BLaER1 (cell line): ENCODE measurements at regions not wholly inside any gene's neighbourhood (a gene's known extent, or its start where the extent isn't known, plus 50 kb on each side); places are given as distances from the start of the nearest gene placed in this dataset.

Source experiments
- H3K27ac ChIP-seq: shearing (Covaris generic); formaldehyde crosslinking; 2 replicates; pipeline ENCODE4 v1.8.1; 2022
- H3K27me3 ChIP-seq: shearing (Covaris generic); formaldehyde crosslinking; 2 replicates; pipeline ENCODE4 v1.8.1; 2022
- H3K36me3 ChIP-seq: shearing (Covaris generic); formaldehyde crosslinking; 2 replicates; pipeline ENCODE4 v1.8.1; 2022
- H3K4me1 ChIP-seq: shearing (Covaris generic); formaldehyde crosslinking; 2 replicates; pipeline ENCODE4 v1.8.1; 2022
- H3K4me2 ChIP-seq: shearing (Covaris generic); formaldehyde crosslinking; 2 replicates; pipeline ENCODE4 v1.8.1; 2022
- H3K4me3 ChIP-seq: shearing (Covaris generic); formaldehyde crosslinking; 2 replicates; pipeline ENCODE4 v1.8.1; 2022
- H3K9ac ChIP-seq: shearing (Covaris generic); formaldehyde crosslinking; 2 replicates; pipeline ENCODE4 v1.8.1; 2022
- H3K9me3 ChIP-seq: shearing (Covaris generic); formaldehyde crosslinking; 2 replicates; pipeline ENCODE4 v1.8.1; 2022
- H4K20me1 ChIP-seq: shearing (Covaris generic); formaldehyde crosslinking; 2 replicates; pipeline ENCODE4 v1.8.1; 2022
- Cebpa-rat ChIP-seq: shearing (Covaris generic); IDR thresholded peaks from 2 replicates; pipeline ENCODE4 v1.8.1; 2022

DNA sequence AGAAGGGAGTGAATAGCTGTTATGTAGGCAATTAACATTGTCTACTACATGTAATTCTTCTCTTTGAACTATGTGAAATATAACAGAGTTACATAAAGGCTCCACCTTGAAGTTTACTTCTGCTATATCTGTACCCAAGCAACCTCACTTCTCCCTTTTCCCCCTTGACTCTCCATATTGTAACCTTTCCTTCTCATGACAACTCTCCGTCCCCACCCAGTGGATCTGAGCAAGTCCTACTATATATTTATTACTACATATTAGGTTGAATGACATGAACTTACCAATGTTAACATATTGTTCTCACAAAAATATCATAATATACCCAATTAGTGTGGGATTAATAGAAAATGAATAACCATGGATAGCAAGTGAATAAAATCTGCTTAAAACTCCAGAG is 93.2 kb upstream of the ATP8A1 start:
- no peaks in the 10 kb centered on the region for H3K9me3 ChIP-seq
- no peak overlapping the region for H3K4me2 ChIP-seq
- H3K4me1 ChIP-seq, result no peaks in the 10 kb centered on the region
- H4K20me1 ChIP-seq, result no peaks in the 10 kb centered on the region
- no peaks in the 10 kb centered on the region for H3K27me3 ChIP-seq
- no peak overlapping the region for H3K9ac ChIP-seq
- TF ChIP-seq Cebpa-rat, result no peak
- no peak overlapping the region for H3K4me3 ChIP-seq
- no peak overlapping the region for H3K27ac ChIP-seq
- no peaks in the 10 kb centered on the region for H3K36me3 ChIP-seq

DNA sequence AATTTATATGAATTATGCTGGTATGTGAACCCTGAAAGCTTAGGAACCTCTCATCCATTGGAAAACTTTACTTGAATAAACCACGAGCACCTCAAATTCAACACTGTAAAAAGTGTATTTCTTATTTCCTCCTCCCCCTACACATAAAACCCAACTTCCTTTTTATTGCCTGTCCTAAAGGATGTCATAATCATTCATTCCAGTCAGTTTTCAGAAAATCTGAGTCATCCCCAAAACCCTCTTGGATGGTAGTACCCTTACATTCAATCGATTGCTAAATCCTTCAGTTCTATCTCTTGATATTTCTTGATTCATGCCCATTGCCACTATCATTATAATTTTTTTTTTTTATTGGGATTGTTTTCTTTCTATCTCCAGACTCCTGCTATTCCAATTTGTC is 91.1 kb upstream of the ATP8A1 start:
- H3K4me2 ChIP-seq, result no peak overlapping the region
- no peak for TF ChIP-seq Cebpa-rat
- H3K9ac ChIP-seq, result no peak overlapping the region

DNA sequence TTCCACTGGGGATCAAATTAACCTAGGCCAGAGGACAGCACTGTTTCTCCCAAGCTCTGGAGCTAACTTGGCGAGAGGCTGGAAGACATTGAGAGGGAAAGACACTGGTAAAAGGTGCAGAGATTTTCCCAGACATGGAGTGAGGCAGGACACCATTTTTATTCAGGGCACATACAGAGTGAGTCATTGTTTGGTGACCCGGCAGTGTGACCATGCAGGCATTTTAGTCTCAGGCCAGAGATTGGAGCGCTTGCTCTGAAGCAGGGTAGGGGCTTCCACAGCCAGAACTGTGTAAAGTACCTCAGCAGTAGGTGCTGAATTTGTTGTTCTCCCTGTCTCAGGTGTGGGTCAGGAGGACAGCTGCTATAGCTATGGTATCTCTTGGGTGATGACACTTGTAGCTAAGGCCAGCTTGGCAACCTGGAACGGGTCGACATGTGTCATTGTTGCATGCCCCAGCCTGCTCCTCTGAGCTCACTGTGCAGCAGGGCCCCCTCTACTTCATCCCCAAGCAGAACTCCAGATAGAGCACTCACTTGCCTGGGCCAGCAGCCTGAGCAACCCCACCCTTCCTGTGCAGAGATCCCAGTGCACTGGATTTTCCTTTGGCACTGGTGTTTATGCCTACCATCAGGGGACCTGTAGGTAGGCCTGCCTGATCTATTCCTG is 79.8 kb upstream of the ATP8A1 start:
- TF ChIP-seq Cebpa-rat, result no peak
- Histone ChIP-seq H3K9ac (no peak overlapping the region), H4K20me1 (no peaks in the 10 kb centered on the region), H3K27me3 (no peaks in the 10 kb centered on the region), H3K36me3 (no peaks in the 10 kb centered on the region), H3K27ac (no peak overlapping the region), H3K4me1 (no peaks in the 10 kb centered on the region), H3K4me2 (no peak overlapping the region), H3K9me3 (no peaks in the 10 kb centered on the region), H3K4me3 (no peak overlapping the region)

More for the DNA sequence above, 91.1 kb upstream of the ATP8A1 start:
- Histone ChIP-seq H3K4me3 (no peak overlapping the region), H3K27ac (no peak overlapping the region), H3K36me3 (no peaks in the 10 kb centered on the region), H4K20me1 (no peaks in the 10 kb centered on the region), H3K9me3 (no peaks in the 10 kb centered on the region), H3K27me3 (no peaks in the 10 kb centered on the region), H3K4me1 (no peaks in the 10 kb centered on the region)

DNA sequence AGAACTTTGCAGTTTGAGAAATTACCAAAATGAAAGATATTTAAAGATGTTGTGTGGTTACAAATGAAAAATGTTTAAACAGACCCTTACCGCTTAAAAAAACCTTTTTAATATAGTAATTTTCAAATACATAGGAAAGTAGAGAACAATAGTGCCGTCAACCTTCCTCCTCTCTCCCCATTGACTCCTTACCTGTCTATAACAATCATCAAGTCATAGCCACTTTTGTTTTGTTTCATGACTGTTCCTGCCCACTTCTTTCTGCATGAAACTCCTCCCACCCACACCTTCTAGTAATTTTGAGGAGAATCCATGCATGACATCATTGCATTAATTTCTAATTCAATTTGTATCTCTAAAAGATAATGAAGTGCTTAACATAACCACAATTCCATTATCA is 76.5 kb upstream of the ATP8A1 start:
- H3K4me3 ChIP-seq, result no peak overlapping the region
- H4K20me1 ChIP-seq, result no peaks in the 10 kb centered on the region
- H3K9ac ChIP-seq, result no peak overlapping the region
- peaks cover 10% of the 10 kb centered on the region for H3K9me3 ChIP-seq
- H3K4me2 ChIP-seq, result no peak overlapping the region
- no peak for TF ChIP-seq Cebpa-rat
- no peaks in the 10 kb centered on the region for H3K4me1 ChIP-seq
- no peaks in the 10 kb centered on the region for H3K27me3 ChIP-seq
- no peaks in the 10 kb centered on the region for H3K36me3 ChIP-seq
- H3K27ac ChIP-seq, result no peak overlapping the region

DNA sequence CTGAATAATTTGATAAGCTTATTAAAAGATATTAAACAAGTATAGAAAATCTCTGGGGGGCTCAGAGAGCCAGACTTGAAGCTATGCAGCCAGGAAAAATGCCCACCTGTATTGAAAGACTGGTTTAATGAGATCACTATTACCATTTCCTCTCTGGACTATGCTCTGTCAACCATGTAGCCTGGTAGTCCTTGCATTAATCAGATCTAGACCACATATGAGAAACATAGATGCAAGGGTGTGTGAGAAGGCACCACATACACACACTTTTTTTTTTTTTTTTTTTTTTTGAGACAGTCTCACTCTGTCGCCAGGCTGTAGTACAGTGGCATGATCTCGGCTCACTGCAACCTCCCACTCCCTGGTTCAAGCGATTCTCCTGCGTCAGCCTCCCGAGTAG is 75.9 kb upstream of the ATP8A1 start:
- Histone ChIP-seq H3K9me3 (peaks cover 10% of the 10 kb centered on the region), H4K20me1 (no peaks in the 10 kb centered on the region), H3K4me1 (no peaks in the 10 kb centered on the region), H3K9ac (no peak overlapping the region), H3K4me3 (no peak overlapping the region), H3K27ac (no peak overlapping the region), H3K36me3 (no peaks in the 10 kb centered on the region), H3K4me2 (no peak overlapping the region), H3K27me3 (no peaks in the 10 kb centered on the region)
- TF ChIP-seq Cebpa-rat, result no peak

DNA sequence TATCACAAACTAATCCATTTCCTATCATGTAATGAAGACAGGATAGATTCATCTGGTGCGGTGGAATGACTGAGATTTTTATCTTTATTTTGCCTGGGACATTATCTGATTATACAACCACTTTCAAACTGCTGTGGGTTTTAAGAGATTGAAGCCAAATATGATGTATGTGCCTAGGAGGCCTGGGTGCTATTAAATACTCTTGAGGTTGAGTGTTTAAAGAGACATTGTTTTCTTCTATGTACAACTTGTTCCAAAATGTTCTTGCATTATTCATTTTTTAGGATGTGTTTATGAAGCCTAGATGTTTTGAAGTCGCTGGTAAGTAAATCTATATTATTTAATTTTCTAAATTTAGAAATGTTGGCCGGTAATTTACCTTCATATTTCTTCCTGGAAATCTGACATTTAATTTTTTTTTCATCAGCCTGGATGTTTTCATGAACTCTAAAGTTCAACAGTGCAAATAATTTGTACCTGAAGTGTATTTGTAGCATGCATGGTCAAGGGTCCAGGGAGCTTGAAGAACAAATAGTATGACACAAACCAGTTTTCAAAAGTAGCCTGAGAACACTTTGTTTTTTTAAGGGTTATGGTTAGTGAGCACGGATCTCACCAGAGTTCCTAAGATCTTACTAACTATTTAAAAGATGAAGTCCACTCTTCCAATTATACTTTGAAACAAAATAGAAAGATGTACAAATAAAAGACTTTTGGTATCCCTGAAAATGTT is 72.8 kb upstream of the ATP8A1 start:
- H3K4me1 ChIP-seq, result no peaks in the 10 kb centered on the region
- peaks cover 10% of the 10 kb centered on the region for H3K9me3 ChIP-seq
- no peak overlapping the region for H3K4me3 ChIP-seq
- no peak for TF ChIP-seq Cebpa-rat
- no peak overlapping the region for H3K9ac ChIP-seq
- H3K4me2 ChIP-seq, result no peak overlapping the region
- H4K20me1 ChIP-seq, result no peaks in the 10 kb centered on the region
- no peaks in the 10 kb centered on the region for H3K36me3 ChIP-seq
- H3K27ac ChIP-seq, result no peak overlapping the region
- no peaks in the 10 kb centered on the region for H3K27me3 ChIP-seq

DNA sequence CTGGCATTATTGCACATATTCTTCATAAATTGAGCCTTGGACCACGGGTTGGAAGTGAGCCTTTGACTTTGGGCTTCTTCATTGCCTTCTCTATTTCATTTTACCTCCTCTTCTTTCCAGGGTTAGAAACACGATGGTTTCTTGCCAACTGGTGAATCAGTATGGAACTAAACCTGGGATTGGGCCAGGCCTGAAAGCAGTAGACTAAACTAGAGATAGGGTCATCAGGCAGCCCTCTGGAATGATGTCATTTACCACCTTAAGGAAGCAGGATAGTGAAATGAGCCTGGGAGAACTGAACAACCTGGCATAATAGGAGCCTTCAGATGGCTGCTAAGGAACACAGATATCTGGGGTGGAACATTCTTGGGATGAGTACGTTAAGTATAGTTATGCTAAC is 67.5 kb upstream of the ATP8A1 start:
- Histone ChIP-seq H3K27me3 (no peaks in the 10 kb centered on the region), H3K9me3 (peaks cover 9% of the 10 kb centered on the region), H3K4me3 (no peak overlapping the region), H3K36me3 (no peaks in the 10 kb centered on the region), H3K9ac (no peak overlapping the region), H3K27ac (no peak overlapping the region), H3K4me1 (no peaks in the 10 kb centered on the region), H3K4me2 (no peak overlapping the region), H4K20me1 (no peaks in the 10 kb centered on the region)
- no peak for TF ChIP-seq Cebpa-rat

DNA sequence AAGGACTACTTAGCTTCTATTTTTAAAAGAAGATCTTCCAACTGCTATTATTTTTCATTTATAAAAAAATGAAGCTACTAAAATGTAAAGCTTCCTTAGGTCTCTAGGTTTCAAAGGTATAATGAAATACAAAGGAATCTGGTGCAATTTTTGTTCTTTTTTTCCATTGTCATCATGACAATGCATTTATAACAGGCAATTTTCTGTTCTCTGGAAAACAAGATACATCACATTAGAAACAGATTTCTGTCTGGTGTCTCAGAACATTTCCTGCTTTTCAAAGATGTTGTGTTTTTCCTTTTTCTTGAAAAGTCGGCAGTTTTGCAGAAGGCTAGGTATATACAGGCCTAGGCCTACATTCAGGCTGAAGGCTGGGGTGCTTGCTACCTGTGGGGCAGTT is 63.6 kb upstream of the ATP8A1 start:
- peaks cover 16% of the 10 kb centered on the region for H3K4me1 ChIP-seq
- no peaks in the 10 kb centered on the region for H3K9me3 ChIP-seq
- no peaks in the 10 kb centered on the region for H4K20me1 ChIP-seq
- no peak overlapping the region for H3K27ac ChIP-seq
- H3K36me3 ChIP-seq, result no peaks in the 10 kb centered on the region
- H3K9ac ChIP-seq, result no peak overlapping the region
- no peak overlapping the region for H3K4me2 ChIP-seq
- TF ChIP-seq Cebpa-rat, result no peak
- H3K27me3 ChIP-seq, result no peaks in the 10 kb centered on the region
- H3K4me3 ChIP-seq, result no peak overlapping the region

DNA sequence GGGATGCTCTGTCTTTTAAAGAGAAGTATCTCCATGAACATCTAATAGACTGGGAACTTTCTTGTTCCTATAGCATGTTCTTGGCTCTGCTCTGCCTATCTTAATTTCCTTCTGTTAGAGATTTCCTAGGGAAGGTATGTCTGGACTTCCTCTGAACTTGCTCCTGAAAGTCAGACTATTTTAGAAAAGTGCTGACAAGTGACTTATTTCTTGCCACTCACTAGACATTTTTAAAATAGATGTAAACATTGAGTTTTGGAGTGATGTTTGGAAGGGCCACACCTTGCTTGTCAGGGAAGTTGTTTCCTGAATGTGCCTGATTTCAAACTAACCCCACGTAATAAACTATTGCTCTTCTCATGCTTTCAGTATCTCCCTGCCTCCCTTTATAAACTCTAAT is 62.4 kb upstream of the ATP8A1 start:
- peaks cover 16% of the 10 kb centered on the region for H3K4me1 ChIP-seq
- H3K27ac ChIP-seq, result no peak overlapping the region
- H3K9ac ChIP-seq, result no peak overlapping the region
- TF ChIP-seq Cebpa-rat, result no peak
- no peaks in the 10 kb centered on the region for H3K27me3 ChIP-seq
- H3K4me3 ChIP-seq, result no peak overlapping the region
- no peak overlapping the region for H3K4me2 ChIP-seq
- H4K20me1 ChIP-seq, result no peaks in the 10 kb centered on the region
- H3K36me3 ChIP-seq, result no peaks in the 10 kb centered on the region
- no peaks in the 10 kb centered on the region for H3K9me3 ChIP-seq

DNA sequence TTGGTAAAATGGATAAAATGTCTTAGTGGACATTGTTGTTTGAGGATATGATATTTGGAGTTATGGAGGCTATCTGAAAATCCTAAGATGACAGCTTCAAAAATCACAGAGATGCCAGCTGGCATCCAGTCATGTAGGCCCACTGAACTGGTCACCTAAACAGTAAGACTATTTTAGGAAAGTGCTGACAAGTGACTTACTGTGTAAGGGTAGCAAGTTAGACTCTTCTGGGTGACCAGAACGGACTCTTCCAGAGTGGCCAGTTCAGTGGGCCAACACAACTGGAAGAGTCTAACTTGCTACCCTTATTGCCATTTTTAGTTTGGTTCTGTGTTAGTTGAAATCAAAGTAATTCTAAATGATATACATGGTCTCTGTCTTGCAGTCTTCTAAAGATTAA is 61.4 kb upstream of the ATP8A1 start:
- Histone ChIP-seq H3K27me3 (no peaks in the 10 kb centered on the region), H3K4me1 (peaks cover 16% of the 10 kb centered on the region), H3K27ac (no peak overlapping the region), H4K20me1 (no peaks in the 10 kb centered on the region), H3K4me3 (no peak overlapping the region), H3K9ac (no peak overlapping the region), H3K4me2 (no peak overlapping the region), H3K9me3 (no peaks in the 10 kb centered on the region), H3K36me3 (no peaks in the 10 kb centered on the region)
- no peak for TF ChIP-seq Cebpa-rat
